ENCODE measurements at regions not wholly inside any gene's neighbourhood (a gene's known extent, or its start where the extent isn't known, plus 50 kb on each side); places are given as distances from the start of the nearest gene placed in this dataset.

DNA sequence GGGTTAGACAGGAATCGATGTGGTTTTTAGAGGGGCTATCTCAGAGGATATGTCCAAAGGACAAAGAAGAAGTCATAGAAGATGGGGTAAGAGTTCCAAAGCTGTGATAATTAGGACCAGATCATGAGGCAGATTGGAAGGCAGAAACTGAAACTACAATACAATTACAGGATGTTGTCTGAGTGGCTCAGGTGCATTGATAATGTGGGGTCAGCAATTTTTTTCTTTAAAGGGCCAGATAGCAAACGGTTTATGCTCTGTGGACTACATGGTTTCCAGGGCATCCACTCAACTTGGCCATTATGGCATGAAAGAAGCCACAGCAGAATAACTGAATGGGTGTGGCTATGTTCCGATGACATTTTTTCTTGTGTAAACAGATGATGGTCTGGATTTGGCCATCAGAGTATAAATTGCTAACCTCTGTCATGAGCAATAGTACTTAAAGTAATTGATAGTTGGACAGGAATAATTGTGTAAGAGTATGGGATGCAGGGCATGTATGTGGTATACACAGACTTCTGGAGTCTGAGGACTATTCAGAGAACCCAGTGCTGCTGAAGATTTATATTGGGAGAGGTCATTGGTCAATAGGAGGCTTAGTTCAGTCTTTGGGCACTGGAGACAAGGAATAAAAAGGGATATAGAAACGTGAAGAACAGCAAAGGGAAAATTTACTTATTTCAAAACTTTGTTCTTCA, 198.4 kb upstream of the ADGRL4 start:
- DNase-seq (no peak), ATAC-seq (ENCODE audit: low read depth) (no peak)
- intact Hi-C loops (cut with micrococcal nuclease) = no loop called here
- no peaks in the 10 kb centered on the region for H3K4me1 Mint-ChIP-seq
- POLR2A ChIA-PET = no interaction called here
- no peak for TF ChIP-seq CTCF (IDR thresholded peaks at IDR 0.05)
- H3K27me3 Mint-ChIP-seq = no peaks in the 10 kb centered on the region
- no peak overlapping the region for H3K4me3 Mint-ChIP-seq
- no peak overlapping the region for H3K27ac Mint-ChIP-seq
- H3K36me3 Mint-ChIP-seq (ENCODE audit: low read depth) = no peaks in the 10 kb centered on the region
- CTCF ChIA-PET = no interaction called here
- H3K9me3 Mint-ChIP-seq = no peaks in the 10 kb centered on the region

DNA sequence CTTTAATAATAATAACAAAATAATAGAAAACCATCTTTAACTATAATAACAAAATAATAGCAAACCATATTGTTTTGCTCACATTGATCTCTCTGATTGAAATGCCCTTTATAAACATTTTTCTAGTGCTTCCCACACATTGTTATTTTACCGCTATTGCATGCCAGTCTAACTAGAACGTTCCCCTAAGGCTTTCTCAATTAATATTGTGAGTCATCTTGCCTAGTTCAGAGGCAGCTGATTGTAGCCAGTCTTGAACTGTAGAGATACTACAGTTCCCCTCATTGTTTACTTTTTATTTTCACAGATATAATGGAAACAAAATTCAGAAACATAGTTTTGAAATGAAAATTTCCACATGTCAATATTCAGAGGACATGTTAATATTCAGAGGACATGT, 192.3 kb upstream of the ADGRL4 start:
- ChIA-PET CTCF (no interaction called here), POLR2A (no interaction called here)
- ATAC-seq (ENCODE audit: low read depth) (no peak), DNase-seq (no peak)
- Mint-ChIP-seq H3K27me3 (no peaks in the 10 kb centered on the region), H3K4me3 (no peak overlapping the region), H3K36me3 (ENCODE audit: low read depth) (no peaks in the 10 kb centered on the region), H3K4me1 (no peaks in the 10 kb centered on the region), H3K9me3 (peaks cover 2% of the 10 kb centered on the region), H3K27ac (no peak overlapping the region)
- no peak for TF ChIP-seq CTCF (IDR thresholded peaks at IDR 0.05)
- intact Hi-C loops (cut with micrococcal nuclease) = no loop called here

DNA sequence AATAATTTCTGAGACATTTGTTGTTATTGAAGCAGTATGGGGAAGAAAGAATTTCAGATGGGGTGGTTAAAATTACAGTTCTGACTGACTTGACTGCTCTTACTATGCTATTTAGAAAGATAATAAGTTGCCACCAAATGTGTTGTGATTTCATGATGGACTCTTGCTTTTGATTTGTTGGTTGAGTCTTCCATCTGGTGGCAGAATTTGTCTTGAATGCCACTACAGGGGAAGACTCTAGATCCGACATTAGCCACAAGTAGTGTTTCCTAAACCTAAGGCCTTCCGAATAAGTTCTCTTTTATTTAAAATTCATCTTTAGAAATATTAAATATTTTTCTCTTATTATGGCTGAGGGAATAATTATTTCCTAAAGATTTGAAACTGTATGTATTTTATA, 190.9 kb upstream of the ADGRL4 start:
- Mint-ChIP-seq H3K27ac (no peak overlapping the region), H3K27me3 (no peaks in the 10 kb centered on the region), H3K36me3 (ENCODE audit: low read depth) (no peaks in the 10 kb centered on the region), H3K4me3 (no peak overlapping the region), H3K4me1 (no peaks in the 10 kb centered on the region), H3K9me3 (peaks cover 2% of the 10 kb centered on the region)
- CTCF ChIA-PET = no interaction called here
- DNase-seq (no peak), ATAC-seq (ENCODE audit: low read depth) (no peak)
- intact Hi-C loops (cut with micrococcal nuclease) = no loop called here
- TF ChIP-seq CTCF (IDR thresholded peaks at IDR 0.05) = no peak
- POLR2A ChIA-PET = no interaction called here

- Mint-ChIP-seq H3K9me3 (peaks cover 2% of the 10 kb centered on the region), H3K27me3 (no peaks in the 10 kb centered on the region), H3K4me3 (no peak overlapping the region), H3K27ac (no peak overlapping the region), H3K4me1 (no peaks in the 10 kb centered on the region), H3K36me3 (ENCODE audit: low read depth) (no peaks in the 10 kb centered on the region)
- CTCF ChIA-PET = no interaction called here
- intact Hi-C loops (cut with micrococcal nuclease) = no loop called here
- POLR2A ChIA-PET = no interaction called here
- TF ChIP-seq CTCF (IDR thresholded peaks at IDR 0.05) = no peak
- ATAC-seq (ENCODE audit: low read depth) (no peak), DNase-seq (no peak)
These were observed 189.7 kb upstream of the ADGRL4 start for GRCh38 chr1:79196211-79196610.

DNA sequence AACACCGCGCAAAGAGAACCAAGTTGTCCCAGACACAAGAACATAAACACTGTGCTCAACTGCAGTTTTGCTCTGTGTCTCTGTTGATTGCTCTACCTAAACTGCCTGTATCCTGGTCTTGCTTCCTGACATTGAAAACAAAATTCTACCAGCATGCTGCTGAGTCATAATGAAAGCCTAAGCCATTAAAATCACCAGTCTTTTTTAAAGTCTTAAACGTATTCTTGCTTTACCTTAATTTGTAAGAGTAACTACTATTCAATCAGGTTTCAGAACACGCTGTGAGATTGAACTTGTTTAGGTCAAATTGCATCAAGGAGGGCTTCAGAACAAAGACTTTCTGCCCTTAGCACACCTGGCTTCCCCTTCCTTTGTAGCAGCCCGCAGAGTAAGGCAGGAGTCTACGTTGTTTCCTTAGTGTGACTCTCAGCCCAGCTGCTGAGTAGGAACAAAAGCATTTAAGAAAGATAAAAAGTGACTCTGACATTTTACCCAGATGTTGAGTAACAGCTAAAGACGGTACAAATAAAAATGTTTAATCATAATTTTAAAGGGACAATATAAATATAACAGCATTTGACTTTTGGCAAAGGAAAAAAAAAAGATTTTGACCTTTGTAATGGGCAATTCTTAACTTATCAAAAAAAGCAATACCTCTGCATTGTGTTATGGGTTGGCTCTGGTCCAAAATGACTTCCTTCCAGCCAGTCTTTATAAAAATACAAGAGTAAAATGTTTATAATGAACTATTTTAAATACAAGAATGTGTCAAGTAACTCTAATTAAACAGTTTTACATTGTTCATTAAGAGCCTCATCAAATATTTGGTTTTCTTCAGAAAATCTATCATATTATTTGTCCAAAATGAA, 186.9 kb upstream of the ADGRL4 start:
- no peak overlapping the region for H3K27ac Mint-ChIP-seq
- H3K36me3 Mint-ChIP-seq (ENCODE audit: low read depth) = no peaks in the 10 kb centered on the region
- POLR2A ChIA-PET = no interaction called here
- TF ChIP-seq CTCF (IDR thresholded peaks at IDR 0.05) = no peak
- ATAC-seq (ENCODE audit: low read depth) (no peak), DNase-seq (no peak)
- peaks cover 2% of the 10 kb centered on the region for H3K9me3 Mint-ChIP-seq
- H3K27me3 Mint-ChIP-seq = no peaks in the 10 kb centered on the region
- CTCF ChIA-PET = no interaction called here
- H3K4me3 Mint-ChIP-seq = no peak overlapping the region
- no peaks in the 10 kb centered on the region for H3K4me1 Mint-ChIP-seq
- intact Hi-C loops (cut with micrococcal nuclease) = no loop called here
